Transverse colon (tissue), 4 donors: ENCODE measurements at regions not wholly inside any gene's neighbourhood (a gene's known extent, or its start where the extent isn't known, plus 50 kb on each side); places are given as distances from the start of the nearest gene placed in this dataset.

Source experiments
- DNase-seq: peaks from one replicate; pipeline ENCODE4 v3.0.0-alpha.2; 2019
- H3K27ac ChIP-seq, 4 donors: fragments of 200-600 bp; sonication (generic); 2 replicates each; pipeline ENCODE4 v1.5.1; 2016 to 2018; ENCODE audit warnings: inconsistent platforms in 4 of 4
- H3K27me3 ChIP-seq: fragments of 200-600 bp; sonication (generic); 2 replicates; pipeline ENCODE4 v1.5.1; 2017; ENCODE audit warnings: inconsistent platforms
- H3K36me3 ChIP-seq, 4 donors: fragments of 200-600 bp; sonication (generic); 2 replicates each; pipeline ENCODE4 v1.5.1; 2017 to 2019; ENCODE audit warnings: inconsistent platforms in 4 of 4
- H3K4me1 ChIP-seq, 4 donors: fragments of 200-600 bp; sonication (generic); 2 replicates each; pipeline ENCODE4 v1.5.1; 2017 to 2020; ENCODE audit warnings: inconsistent platforms in 4 of 4
- H3K4me3 ChIP-seq, 4 donors: fragments of 200-600 bp; sonication (generic); 1 replicate in 1 of 4; 2 replicates in 3 of 4; pipeline versions ENCODE4 v1.5.1 to v1.6.1; 2017 to 2019; ENCODE audit warnings: inconsistent platforms in 4 of 4
- H3K9me3 ChIP-seq, 2 donors: fragments of 200-600 bp; sonication (generic); 2 replicates each; pipeline ENCODE4 v1.5.1; 2017 to 2019; ENCODE audit warnings: inconsistent platforms in 2 of 2
- CTCF ChIP-seq, 5 experiments: fragments of 200-600 bp in 3 of 5; fragments of 450-650 bp in 2 of 5; sonication (generic) in 3 of 5; IDR thresholded peaks; 1 replicate in 2 of 5; 2 replicates in 3 of 5; pipeline ENCODE4 v1.5.1; 2016 to 2017; ENCODE audit warnings: antibody characterized with exemption in 5 of 5, inconsistent platforms in 3 of 5, mild to moderate bottlenecking in 2 of 5, moderate library complexity in 1 of 5
- EP300 ChIP-seq: sonication (generic); formaldehyde crosslinking; IDR thresholded peaks from one replicate; pipeline ENCODE4 v1.6.1; 2017; ENCODE audit warnings: antibody characterized with exemption, low read depth
- POLR2A ChIP-seq: fragments of 450-650 bp; IDR thresholded peaks from one replicate; pipeline ENCODE4 v1.6.1; 2016; ENCODE audit warnings: antibody characterized with exemption, mild to moderate bottlenecking, moderate library complexity
- POLR2AphosphoS5 ChIP-seq, 3 donors: sonication (generic); formaldehyde crosslinking; IDR thresholded peaks; one replicate each; pipeline ENCODE4 v1.6.1; 2016; ENCODE audit warnings: antibody characterized with exemption in 3 of 3
- WGBS, 2 donors: methylation state at CpG; one replicate each; pipeline ENCODE4 v1.1.5; 2018; ENCODE audit warnings: low coverage in 1 of 2; 5-methylcytosine and 5-hydroxymethylcytosine counted together
- in situ Hi-C, 4 donors: fragments of 200-750 bp; cut with MboI; loops; one replicate each; pipeline versions ENCODE4 v1.15.0 to v1.15.1; 2017; ENCODE audit warnings: low sequenced_read_pairs in 3 of 4, low pct_ligation_motif_present in 1 of 4, low pct_unique_long_range_greater_than_20kb in 1 of 4
- intact Hi-C: fragments of 100-400 bp; cut with DNase I; formaldehyde crosslinking; loops from one replicate; pipeline ENCODE4 v1.15.1; 2023; ENCODE audit warnings: low total_unique reads

DNA sequence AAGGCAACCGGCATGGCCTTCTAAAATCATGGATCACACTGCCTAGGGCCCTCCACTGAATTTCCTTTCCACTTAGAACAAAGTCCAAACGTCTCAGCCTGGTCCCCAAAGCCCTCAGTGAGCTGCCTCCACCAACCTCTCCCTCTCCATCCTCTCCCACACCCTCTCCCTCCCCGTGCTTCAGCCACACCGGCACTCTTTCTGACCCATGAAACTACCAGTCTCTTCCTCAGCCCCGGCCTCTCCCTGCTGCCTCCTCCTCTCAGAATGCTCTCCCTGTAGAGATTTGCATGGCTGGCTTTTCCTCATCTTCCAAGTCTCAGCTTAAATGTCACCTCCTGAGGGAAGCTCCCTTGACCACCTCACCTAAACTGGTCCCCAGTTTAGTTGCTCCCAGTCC, 219.0 kb upstream of the ZMIZ1 start:
- no peak for DNase-seq
- intact Hi-C loops (no loop called here), in situ Hi-C loops (loop anchor here in 2 of 4 donors (10.0 kb wide), 1 partner anchor 345 kb away; no protein-coding TSS in a partner anchor)
- Histone ChIP-seq H3K36me3 (no peaks in the 10 kb centered on the region), H3K9me3 (no peaks in the 10 kb centered on the region), H3K4me3 (no peak overlapping the region), H3K4me1 (no peaks in the 10 kb centered on the region), H3K27me3 (no peaks in the 10 kb centered on the region), H3K27ac (no peak overlapping the region)
- TF ChIP-seq POLR2AphosphoS5 (IDR thresholded peaks at IDR 0.05) (no peak), POLR2A (no peak), EP300 (no peak), CTCF (IDR thresholded peaks at IDR 0.05) (no peak)
- 77 to 100% methylated on average over 1 to 5 of the region's 5 CpGs for WGBS, 2 donors

DNA sequence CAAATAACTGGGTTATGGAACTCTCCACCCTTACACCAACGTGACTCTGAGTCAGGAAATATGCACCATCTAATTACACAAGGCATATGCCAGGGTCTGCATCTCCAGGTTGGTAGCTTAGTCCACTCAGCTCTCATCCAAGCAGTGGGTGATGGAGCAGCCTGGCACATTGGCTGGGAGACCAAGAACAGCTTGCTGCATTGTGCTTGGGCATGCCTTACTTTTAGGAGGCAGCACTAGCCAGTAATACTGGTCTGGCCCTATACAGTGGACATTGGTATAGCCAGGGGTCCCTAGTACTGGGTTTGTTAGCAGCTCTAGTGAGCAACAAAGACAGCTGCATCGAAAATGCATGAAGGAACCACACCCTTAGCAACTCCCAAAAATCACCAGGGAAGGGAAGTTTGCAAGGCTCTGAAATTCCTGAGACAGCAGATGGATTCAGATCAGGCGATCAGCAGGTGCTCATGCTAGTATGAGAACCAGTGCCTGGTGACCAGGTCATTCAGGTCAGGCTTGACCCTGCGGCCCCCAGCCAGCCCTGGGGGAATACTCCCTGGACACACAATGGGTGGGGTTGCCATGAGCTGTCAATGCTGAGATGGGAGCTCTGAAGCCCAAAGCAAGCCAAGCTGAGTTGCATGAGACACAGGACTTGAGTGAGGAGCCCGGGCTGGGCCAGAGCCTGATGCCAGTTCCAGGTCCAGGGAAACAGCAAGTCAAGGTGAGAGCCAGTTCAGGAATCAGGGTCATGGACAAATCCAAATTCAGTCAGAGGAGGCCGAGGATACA, 217.9 kb upstream of the ZMIZ1 start:
- Histone ChIP-seq H3K9me3 (no peaks in the 10 kb centered on the region), H3K27ac (no peak overlapping the region), H3K36me3 (no peaks in the 10 kb centered on the region), H3K4me1 (no peaks in the 10 kb centered on the region), H3K27me3 (no peaks in the 10 kb centered on the region), H3K4me3 (no peak overlapping the region)
- intact Hi-C loops (no loop called here), in situ Hi-C loops (loop anchor here in 2 of 4 donors (10.0 kb wide), 1 partner anchor 344 kb away; no protein-coding TSS in a partner anchor)
- 80% methylated on average over 6 of the region's 6 CpGs; no CpG with 5 or more reads in 1 of the 2 donors for WGBS, 2 donors
- no peak for DNase-seq
- TF ChIP-seq POLR2A: no peak
- no peak for TF ChIP-seq CTCF (IDR thresholded peaks at IDR 0.05)
- no peak for TF ChIP-seq POLR2AphosphoS5 (IDR thresholded peaks at IDR 0.05)
- TF ChIP-seq EP300: no peak

DNA sequence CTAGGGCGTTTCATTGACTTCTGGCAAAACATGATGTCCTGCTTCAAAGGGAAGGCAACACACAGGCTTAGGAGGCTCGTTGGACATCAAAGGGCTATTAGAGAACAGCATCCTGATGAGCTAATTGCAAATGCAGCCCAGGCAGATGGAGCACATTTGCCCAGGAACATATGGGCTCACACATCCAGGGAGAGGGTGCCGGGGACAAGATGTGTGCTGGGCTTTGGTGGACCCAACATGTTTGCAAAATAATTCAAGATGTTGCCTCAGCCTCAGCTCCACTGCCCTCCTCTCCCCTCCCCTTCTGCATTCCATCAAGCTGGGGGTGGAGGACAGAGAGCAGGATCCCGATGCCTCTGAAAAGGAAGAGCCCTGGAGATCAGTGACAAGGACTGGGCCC, 217.1 kb upstream of the ZMIZ1 start:
- Histone ChIP-seq H3K4me3 (no peak overlapping the region), H3K36me3 (no peaks in the 10 kb centered on the region), H3K27ac (no peak overlapping the region), H3K9me3 (no peaks in the 10 kb centered on the region), H3K27me3 (no peaks in the 10 kb centered on the region), H3K4me1 (no peaks in the 10 kb centered on the region)
- no peak for DNase-seq
- intact Hi-C loops (no loop called here), in situ Hi-C loops (loop anchor here in 2 of 4 donors (10.0 kb wide), 1 partner anchor 343 kb away; no protein-coding TSS in a partner anchor)
- no peak for TF ChIP-seq POLR2AphosphoS5 (IDR thresholded peaks at IDR 0.05)
- TF ChIP-seq POLR2A: no peak
- no peak for TF ChIP-seq EP300
- no peak for TF ChIP-seq CTCF (IDR thresholded peaks at IDR 0.05)
- WGBS, 2 donors: 67 to 80% methylated on average over 3 to 4 of the region's 4 CpGs

DNA sequence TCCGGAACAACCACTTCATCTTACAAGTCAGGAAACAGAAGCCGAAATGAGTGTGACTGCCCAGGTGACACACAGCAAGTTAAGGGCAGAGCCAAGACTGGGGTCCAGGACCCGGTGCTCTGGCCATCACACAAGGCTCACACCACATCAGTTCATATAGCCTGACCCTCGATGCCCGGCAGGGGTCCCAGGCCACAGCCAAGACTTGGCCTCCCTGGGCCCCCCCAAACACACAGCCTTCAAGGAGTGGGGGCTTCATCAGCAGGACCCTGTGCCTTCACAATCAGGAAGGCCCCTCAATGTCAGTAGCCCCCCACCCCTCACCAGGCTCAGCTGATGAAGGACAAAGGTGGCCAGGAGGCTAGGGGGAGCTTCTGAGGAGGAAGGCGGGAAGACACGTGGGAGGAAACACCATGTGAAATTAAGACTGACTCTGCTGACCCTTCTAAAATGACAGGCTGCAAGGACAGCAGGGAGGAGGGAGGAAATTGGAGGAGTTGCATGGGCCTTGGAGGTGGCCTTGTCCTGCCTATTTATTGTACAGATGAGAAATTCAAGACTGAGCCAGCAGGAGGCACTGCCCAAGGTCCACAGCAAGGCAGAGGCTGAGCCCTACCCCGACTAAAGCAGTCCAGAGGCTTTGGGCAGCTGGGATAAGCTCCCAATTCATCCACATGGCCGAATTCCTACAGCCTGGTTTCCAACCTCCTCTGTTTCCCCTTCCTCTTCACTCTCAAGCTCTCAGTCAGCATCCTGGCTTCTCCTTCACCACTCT, 216.1 kb upstream of the ZMIZ1 start:
- H3K4me1 ChIP-seq: no peaks in the 10 kb centered on the region
- H3K27me3 ChIP-seq: no peaks in the 10 kb centered on the region
- peak; percentile 45 for DNase-seq
- intact Hi-C loops: no loop called here
- TF ChIP-seq POLR2A (no peak), EP300 (no peak), CTCF (IDR thresholded peaks at IDR 0.05) (peak; percentile 13 to 56 (median 42)), POLR2AphosphoS5 (IDR thresholded peaks at IDR 0.05) (no peak)
- in situ Hi-C loops: loop anchor here in 2 of 4 donors (10.0 kb wide), 1 partner anchor 342 kb away; no protein-coding TSS in a partner anchor
- 79% methylated on average over 9 of the region's 9 CpGs; no CpG with 5 or more reads in 1 of the 2 donors for WGBS, 2 donors
- no peaks in the 10 kb centered on the region for H3K36me3 ChIP-seq
- no peak overlapping the region for H3K27ac ChIP-seq
- no peaks in the 10 kb centered on the region for H3K9me3 ChIP-seq
- H3K4me3 ChIP-seq: no peak overlapping the region
